Stimulated activated CD8-positive, alpha-beta memory T cell treated with anti-CD3 and anti-CD28 coated beads, Interleukin-15, amount 100 ng/mL, for 48 hours (primary cell): ENCODE measurements at regions not wholly inside any gene's neighbourhood (a gene's known extent, or its start where the extent isn't known, plus 50 kb on each side); places are given as distances from the start of the nearest gene placed in this dataset.
"Not testable (repeated sequence)": the region's sequence is repeated elsewhere in the genome, so short reads cannot be mapped to it uniquely, and the experiment has no call there.

ENCODE experiments used
- DNase-seq, 2 donors: peaks; one replicate each; pipeline ENCODE4 v3.0.0-alpha.2; 2020; ENCODE audit warnings: low read depth in 2 of 2

DNA sequence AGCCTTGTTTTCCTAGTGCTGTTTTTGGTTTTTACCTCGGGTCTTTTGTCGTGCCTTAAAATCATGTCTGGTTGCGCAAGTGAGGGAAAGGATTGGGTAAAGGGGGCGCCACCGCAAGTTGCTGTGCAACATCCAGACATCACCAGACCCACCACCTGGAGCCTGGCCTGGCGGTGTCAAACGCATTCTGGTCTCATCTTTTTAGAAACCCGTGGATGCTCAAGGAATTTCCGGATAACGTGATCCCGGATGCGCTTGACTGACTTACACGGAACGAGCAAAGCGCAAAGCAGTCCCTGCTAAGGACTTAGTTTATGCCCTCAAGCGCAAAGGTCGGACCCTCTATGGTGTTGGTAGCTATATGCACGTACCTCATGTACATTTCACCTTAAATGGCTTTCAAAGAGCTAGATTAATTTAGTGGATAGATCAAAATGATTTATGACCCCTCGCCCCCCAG lies 105.2 kb downstream of the OR2B2 start:
- no peak for DNase-seq

DNA sequence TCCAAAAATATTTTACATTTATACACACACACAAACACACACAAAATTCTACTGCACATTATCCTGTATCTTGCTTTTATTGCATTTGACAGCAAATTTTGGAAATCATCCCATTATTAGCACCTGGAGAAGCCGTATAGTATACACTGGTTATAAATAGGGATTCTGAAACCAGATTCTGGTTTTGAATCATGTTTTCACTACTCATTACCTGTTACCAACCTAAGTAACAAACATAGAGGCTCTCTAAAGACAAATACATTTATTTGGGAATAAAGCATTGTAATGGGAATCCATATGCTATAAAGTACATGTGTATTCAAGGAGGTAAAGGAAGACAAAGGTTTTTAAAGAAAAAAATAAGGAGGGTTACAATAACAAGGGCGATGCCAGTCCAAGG lies 106.8 kb downstream of the OR2B2 start:
- no peak for DNase-seq

DNA sequence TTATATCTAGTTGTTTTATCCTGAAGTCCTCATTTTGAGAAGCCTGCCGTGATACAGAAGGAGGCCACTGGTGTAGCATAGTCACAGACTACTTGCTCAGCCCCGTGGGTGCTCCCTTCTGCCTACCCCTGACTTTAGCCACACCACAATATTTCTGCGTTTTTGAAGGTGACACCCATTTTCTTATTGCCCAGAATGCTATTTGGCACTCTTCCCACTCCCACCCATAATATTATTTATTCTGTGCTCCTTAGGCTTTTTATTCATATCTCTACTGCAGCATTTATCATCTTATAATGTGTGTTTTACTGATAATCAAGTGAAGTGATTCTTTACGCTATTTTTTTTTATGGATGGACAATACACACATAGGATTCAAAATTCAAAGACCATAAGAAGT lies 107.3 kb downstream of the OR2B2 start:
- no peak for DNase-seq

DNA sequence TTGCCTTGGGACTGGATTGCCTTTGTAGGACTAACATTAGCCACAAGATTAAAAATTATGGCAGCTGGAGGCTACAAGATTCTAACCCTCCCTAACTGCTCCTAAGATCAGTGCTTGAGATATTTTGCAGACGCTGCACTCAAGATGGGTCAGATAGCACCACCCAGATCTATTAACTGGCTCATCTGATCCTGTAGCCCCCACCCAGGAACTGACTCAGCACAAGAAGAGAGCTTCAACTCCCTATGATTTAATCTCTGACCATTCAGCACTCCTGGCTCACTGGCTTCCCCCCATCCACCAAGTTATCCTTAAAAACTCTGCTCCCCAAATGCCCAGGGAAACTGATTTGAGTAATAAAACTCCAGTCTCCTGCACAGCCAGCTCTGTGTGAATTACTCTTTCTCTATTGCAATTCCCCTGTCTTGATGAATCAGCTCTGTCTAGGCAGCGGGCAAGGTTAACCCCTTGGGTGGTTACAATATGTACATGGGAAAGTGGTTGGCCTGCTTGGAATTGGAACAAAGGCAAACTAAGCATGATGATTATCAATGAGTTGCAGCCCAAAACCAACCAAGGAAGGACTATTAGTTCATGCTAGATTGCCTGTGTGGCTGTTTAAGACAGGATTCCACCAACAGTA lies 111.3 kb downstream of the OR2B2 start:
- no peak for DNase-seq

DNA sequence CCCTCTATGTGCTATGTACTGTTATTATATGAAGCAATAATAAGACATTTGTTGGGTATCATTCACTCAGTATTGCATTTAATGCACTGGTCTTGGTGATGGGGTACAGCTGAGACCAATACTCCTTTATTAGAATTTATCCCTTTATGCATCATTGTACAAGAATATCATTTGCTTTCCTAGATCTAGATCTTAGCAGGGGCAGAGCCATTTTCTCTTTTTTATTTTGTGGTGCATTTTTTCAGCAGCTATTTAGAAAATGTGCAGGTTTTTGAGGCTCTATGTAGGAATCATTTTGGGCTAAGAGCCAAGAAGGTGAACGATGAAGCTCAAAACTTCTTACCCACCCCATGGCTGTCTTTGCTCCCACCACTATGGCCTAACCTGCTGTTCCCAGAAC lies 114.2 kb downstream of the OR2B2 start:
- DNase-seq = no peak

DNA sequence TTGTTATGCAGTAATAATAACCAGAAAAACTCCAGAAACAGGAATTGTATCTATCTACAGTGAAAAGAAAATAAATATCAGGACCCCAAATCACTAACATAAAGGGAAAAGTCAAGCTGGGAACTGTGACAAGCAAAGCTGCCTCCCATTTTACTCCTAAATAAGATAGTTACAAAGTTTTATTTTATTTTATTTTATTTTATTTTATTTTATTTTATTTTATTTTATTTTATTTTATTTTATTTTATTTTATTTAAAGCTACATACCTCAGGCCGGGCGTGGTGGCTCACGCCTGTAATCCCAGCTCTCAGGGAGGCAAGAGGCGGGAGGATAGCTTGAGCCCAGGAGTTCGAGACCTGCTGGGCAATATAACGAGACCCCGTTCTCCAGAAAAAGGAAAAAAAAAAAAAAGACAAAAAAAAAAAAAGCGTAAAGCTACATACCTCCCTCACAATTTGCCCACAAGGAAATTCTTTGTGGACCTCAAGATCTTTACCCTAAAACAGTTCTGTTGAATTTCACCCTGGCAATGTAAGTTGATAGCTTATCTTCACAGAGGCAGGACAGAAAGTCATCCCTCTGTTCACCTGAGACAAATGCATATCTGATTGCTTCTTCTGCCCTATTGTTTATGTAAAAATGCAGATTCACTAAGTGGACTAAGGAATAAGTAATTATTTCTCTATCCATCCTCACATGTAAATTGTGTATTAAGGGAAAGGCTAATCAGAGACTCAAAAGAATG lies 115.3 kb downstream of the OR2B2 start:
- DNase-seq = not testable (repeated sequence)

DNA sequence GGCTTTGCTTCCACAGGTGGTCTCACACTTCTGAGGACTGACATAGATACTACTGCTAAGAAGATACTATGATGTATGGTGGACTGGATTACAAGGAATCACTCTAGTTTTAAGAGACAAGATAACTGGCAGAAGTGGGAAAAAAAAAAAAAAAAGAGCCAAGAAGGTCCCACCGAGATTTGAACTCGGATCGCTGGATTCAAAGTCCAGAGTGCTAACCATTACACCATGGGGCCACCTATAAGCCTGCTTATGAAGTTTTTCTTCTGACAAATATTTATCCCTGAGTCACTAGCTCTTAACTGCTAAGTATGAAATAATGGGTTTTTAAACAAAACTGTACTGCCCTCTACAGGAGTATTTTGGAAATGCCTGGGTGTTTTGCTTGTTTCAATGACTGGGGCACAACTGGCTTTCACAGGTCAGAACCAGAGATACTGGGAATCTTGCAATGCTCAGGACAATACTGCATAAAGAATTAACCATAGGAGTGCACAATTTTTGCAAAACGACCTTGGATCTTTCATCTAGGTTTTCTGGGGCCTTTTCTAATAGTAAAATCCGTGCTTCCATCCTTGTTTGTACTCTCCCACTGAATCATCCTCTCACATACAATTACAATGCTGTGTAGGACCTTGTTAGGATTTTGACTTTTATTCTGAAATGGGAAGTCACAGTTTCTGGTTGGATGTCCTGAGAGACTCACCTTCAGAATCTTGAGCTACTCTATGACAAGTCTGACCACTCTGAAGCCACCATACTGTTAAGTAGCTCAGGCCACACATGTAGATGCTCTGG lies 116.3 kb downstream of the OR2B2 start:
- no peak for DNase-seq

DNA sequence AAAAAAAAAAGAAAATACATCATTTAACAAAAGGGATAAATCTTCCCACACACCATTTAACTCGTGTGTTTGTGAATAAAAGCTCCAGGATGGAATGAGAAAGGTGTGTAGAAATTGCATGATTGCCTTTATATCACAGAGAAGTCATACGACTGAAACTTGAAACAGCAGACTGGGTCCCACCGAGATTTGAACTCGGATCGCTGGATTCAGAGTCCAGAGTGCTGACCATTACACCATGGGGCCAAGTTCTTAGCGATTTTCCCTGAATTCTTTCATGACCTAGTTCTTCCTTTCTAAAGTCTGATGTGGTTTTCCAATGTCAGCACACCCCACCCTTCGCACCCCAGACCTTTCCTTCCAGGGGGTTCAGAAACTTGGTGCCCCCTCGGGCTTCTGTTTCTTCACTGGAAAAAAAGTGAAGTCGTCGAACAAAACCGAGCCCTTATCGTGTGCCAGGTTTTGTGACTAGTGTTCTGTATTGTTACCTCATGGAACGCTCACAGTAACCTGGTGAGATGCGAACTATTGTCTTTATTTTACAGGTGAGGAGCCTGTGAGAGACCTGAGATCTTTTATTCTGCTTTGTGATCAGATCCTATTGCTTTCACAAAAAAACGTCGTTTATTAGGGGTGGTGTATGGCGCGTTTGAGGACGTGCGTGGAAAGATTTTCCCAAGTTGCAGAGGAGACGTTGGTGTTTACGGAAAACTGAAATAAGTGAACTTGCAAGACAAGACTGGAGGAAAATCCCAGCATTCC lies 120.8 kb downstream of the OR2B2 start:
- peak in 1 of 2 donors; percentile 26 for DNase-seq

DNA sequence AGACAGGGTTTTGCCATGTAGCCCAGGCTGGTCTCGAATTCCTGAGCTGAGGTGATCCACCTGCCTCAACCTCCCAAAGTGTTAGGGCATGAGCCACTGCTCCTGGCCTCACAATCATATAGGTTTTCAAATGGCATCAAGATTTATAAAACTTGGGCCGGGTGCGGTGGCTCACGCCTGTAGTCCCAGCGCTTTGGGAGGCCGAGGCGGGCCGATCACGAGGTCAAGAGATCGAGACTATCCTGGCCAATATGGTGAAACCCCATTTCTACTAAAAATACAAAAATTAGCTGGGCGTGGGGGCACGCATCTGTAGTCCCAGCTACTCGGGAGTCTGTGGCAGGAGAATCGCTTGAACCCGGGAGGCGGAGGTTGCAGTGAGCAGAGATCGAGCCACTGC lies 123.8 kb downstream of the OR2B2 start:
- DNase-seq = not testable (repeated sequence)

DNA sequence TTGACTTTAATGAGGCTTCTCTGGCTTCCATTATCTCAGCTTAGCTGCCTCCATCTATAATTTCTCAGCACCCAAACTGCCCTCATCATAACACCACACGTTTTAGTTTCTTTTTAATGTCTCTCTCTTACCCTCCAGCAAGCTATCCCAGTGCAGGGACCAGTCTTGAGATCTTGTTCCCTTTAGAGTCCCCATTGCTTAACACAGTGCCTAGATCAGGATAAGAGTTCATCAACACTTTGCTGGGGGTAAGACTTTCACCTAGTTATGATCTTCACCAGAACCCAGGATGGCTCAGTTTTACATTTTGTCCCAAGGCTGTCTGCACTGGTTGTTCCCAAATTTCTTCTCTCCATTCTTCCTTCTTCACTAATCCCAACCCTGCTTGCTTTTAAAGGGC lies 126.1 kb downstream of the OR2B2 start:
- DNase-seq = no peak

DNA sequence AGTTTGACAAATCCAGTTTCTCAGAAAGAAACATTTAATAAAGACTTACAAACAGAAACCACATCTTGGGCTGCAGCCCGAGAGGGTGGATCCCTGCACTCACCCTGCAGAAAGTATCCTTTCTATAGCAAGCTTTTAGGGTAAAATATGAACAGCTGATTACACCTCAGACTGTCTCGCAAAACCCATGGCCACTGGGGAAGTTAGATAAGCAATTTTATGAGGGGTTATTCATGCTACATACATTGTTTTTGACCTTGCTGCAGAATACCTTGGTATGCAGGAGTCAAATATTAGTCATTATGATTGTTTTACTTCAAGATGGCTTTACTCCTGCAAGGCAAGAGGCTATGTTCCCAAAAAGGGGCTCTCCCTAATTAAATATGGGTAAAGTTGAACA lies 126.9 kb downstream of the OR2B2 start:
- DNase-seq = no peak

DNA sequence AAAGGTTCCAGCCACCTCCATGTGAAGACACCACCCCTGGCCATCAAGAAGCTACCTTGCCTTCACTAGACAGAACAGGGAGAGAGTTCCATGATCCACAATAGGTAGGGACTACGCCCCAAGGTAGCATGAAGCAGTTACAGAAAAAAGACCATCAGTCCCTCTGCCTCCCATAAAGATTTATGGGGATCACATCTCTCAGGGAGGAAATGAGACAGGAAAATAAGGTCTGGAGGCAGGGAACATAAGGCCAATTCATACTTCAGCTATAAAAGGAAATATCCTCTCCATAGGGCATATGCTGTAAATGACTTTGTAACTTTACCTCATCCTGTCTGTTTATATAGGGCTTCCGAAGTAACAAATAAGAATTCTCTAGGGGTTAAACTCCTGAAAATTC lies 129.4 kb downstream of the OR2B2 start:
- no peak for DNase-seq

DNA sequence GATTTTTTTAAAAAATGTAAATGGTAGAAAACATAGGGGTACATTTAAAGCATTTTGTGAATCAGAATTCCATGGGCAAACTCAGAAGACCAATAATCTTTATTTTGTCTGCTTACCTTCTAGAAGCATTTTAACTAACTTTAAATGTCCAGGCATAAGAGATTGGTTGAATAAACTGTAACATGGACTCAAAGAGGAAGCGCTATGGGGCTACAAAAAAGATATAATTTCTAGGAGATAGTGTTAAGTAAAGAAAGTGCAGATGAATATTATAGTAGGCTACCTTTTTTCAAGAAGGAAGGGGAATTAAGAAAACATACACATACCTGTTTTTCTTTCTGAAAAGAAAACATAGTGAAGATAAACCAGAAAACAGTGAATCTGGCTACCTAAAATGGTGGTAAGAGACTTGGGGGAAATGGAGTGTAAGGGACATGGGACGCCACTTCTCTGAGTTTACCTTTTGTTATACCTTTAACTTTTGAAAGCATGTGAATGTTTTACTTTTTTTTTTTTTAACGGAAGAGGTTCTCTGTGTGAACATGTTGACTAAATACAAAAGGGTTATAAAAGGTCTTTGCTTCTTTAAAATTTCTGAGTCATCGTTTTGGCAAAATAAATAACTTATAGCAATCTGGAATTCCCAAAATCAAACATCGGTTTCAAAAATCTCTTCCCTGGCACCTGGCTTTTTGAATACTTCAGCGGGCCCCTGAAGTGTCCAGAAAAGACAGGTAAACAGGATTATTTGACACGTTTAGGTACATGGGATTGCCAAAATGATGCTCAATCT lies 133.4 kb downstream of the OR2B2 start:
- no peak for DNase-seq

DNA sequence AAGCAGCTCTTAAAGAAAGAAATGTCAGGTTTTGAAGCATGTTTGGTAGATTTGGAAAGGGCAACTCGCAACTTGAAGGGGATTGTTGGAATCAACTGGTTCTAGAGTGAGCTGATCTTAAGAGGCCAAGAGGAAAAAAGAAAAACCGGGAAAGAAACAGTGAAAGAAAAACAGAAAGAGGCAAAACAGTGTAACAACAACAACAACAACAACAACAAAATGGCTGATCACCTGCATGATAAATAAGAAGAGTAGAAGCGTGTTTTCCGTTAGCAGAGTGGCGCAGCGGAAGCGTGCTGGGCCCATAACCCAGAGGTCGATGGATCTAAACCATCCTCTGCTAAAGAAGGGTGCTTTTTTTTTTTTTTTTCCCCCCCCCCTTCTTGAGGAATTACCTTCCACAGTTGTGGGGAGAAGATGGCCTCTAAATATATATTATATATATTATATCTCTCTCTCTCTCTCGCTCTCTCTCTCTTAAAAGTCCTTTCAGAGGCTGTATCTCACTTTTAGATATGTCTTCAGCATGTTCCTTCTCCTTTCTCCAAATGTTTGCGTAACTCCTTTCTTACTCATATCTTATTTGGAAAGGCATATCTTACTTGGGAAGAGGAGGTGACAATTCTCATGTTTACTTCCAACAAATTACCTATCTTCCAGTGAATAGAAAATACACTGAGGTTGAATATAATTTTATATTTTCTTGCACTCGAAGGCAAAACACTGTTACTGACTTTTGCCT lies 134.4 kb downstream of the OR2B2 start:
- DNase-seq = no peak

DNA sequence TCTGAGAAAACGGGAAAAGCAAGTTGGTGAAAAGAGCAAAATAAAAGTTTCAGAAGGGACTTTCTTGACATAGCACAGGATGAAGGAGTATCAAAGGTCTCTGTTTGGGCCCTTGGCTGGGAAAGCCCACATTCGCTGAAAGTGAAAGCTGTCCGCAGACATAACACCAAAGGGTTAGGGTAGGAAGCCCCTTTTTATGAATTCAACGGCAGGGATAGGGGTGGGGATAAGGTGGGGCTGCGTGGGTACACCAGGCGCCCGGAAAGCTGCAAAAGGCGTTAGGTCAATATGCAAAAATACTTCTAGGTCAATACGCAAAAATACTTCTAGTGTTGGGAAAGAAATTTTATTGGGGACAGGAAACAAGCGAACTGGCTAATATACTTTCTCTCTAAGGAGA lies 135.1 kb downstream of the OR2B2 start:
- DNase-seq = no peak

DNA sequence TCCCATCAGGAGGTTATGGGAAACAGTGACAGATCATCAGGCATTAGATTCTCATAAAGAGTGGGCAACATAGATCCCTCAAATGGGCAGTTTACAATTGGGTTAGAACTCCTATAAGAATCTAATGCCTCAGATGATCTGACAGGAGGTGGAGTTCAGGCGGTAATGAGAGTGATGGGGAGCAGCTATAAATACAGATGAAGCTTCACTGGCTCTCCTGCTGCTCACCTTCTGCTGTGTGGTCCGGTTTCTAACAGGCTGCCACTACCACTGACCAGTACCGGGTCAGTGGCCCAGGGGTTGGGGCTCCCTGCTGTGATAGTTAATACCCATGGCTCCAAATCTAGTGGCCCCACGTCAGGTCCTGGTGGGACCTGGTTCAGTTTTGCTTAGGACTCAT lies 135.7 kb downstream of the OR2B2 start:
- DNase-seq = no peak

DNA sequence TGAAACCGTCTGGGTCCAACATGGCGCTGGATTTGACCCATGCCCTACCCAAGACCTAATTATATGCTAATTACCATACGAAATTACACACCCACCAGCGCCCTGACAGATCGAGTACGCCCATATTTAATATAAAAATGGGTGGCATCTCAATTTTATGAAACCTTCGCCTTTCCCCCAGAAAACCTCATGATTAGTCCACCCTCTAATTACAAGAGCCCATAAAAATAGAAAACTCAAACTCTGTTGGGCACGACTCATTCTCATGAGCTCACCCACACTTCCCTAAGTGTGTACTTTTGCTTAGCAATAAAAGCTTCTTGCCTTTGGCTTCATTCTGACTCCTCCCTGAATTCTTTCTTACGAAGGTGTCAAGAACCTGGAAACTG lies 136.4 kb downstream of the OR2B2 start:
- DNase-seq = no peak

DNA sequence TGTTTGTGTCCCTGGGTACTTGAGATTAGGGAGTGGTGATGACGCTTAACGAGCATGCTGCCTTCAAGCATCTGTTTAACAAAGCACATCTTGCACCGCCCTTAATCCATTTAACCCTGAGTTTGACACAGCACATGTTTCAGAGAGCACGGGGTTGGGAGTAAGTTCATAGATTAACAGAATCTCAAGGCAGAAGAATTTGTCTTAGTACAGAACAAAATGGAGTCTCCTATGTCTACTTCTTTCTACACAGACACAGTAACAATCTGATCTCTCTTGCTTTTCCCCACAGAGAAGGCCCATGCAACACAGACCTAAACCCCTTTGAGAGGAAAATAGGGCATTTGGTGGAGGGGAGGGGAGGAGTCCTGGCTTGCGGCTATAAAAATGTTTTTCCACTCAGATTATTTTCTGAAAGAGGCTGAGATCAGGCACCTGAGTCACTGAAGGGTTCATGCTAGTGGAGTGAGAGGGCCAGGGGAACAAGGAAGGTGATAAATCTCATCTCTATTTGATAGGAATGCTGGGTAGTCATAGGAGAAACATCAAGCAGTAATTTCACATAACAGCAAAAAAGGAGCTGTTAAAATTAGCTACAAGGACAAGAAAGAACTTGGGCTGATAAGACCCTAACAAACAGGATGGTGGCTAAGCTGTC lies 136.9 kb downstream of the OR2B2 start:
- DNase-seq = not testable (repeated sequence)

DNA sequence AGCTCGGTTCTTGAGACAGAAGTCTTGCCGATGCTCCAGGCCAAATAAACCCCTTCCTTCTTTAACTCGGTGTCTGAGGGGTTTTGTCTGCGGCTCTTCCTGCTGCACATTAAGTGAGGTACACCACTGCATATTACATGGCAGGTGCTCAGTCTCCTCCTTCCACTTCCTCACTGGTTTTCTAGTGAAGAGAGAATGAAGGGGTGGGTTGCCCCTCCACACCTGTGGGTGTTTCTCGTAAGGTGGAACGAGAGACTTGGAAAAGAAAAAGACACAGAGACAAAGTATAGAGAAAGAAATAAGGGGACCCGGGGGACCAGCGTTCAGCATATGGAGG lies 138.0 kb downstream of the OR2B2 start:
- not testable (repeated sequence) for DNase-seq
